ENCODE measurements at regions not wholly inside any gene's neighbourhood (a gene's known extent, or its start where the extent isn't known, plus 50 kb on each side); places are given as distances from the start of the nearest gene placed in this dataset.

DNA sequence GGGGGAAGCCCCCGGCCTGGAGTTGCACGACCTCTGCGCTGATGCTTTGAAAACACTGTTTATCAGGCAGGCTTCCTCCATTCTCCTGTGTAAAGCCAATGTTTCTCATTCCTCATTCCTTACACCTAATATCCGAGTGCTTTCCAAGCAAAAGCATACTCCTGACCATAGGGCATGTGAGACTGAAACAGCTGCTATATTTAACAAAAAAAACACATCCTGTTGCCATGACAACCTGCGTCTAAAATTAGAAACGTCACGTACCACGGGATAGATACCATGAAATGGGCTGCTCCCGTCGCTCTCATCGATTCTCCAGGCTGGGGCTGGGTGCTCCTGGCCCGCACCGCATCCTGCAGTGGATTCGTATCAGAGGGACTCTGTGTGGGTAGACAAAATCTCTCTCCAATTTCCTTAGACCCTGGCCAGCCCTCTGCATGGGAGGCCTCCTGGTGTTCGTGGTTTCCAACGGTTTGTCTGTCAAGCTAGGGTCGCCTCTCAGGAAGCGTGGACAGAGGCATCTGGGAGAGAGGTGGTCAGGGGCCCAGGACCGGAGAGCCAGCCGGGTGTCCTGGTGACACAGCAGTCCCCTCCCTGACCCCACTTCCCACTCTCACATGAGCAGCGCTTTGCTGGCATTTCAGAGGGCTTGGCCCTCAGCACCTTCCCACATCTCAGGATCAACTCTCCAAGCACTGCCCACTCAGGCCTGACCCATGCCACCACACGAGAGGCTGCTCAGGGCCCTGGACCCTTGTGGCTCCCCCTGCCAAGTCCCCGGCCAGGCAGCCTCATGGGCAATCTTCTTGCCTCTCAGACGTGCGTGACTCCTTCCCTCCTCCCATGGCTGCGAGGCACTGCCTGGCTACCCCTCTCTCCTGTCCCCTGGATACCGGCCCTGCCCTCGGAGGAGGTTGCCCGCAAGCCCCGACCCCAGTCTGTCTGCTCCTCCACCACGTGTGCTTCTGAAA lies 268.1 kb downstream of the NDUFA10 start:
- no peak for DNase-seq

DNA sequence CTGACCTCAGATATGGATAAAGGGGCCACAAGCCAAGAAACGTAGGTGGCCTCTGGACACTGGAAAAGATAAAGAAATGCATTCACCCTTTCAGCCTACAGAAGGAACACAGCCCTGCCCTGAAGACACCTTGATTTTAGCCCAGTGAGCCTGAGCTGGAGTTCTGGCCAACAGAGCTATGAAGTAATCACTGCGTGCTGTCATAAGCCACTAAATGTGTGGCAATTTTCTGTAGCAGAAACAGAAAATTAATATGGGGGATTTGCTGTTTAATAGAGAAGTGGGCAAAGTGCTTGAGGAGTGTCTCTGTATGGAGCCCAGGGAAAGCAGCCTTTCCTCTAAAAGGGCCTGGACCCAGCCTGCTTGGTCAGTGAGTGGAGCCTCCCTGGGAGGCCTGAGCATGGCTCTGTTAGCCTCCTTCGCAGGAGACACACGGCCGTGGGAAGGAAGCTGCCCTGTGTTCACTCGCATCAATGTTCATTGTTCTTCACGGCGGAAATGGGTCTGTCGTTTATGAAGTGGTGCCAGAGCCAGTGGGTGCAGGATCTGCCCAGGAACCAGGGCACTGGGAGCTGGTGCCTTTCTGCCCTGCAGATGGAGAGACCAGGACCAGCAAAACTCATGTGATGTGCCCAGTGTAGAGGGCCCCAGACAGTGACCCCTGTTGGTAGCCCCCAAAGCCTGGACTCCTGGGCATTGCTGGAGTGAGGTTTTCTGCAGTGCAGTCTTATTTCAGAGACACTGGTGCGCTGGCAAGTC lies 268.9 kb downstream of the NDUFA10 start:
- no peak for DNase-seq

DNA sequence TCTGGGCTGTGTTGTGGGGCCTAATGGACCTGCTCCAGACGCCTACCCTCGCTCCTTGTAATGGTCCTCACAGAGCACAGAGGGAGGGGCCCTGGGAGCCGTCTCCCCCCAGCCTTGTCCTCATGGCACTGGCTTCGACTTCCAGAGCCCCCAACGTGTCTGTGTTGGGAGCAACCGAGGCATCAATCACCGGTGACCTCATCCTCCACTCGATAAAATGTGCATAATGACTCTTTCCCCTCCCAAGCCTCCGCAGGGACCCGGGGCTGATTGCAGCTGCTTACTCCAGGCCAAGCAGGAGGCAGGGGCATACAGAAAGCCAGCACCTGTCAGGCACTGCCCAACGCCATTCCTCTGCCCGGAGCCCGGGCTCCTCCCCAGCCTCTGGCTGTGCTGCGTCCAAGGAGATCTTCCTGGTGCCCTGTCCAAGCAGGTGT lies 271.7 kb downstream of the NDUFA10 start:
- no peak for DNase-seq

DNA sequence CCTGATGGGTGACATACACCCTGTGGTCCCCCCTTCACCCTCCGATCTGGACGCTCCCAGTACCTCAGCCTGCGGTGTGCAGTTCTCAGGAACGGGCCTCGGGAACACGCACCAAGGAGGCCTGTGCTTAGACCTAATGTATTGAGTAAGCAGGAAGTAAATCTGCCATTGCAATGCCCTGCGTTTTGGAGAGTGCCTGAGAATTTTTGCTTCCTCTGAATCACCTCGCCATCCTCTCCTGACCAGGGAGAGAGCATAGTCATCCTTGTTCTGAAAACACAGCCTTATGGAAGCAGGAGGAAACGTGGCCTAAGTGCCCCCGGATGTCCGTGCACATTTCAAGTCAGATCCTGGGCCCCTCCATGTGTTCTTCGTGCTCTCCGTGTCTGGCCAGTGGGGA lies 272.2 kb downstream of the NDUFA10 start:
- DNase-seq = no peak

DNA sequence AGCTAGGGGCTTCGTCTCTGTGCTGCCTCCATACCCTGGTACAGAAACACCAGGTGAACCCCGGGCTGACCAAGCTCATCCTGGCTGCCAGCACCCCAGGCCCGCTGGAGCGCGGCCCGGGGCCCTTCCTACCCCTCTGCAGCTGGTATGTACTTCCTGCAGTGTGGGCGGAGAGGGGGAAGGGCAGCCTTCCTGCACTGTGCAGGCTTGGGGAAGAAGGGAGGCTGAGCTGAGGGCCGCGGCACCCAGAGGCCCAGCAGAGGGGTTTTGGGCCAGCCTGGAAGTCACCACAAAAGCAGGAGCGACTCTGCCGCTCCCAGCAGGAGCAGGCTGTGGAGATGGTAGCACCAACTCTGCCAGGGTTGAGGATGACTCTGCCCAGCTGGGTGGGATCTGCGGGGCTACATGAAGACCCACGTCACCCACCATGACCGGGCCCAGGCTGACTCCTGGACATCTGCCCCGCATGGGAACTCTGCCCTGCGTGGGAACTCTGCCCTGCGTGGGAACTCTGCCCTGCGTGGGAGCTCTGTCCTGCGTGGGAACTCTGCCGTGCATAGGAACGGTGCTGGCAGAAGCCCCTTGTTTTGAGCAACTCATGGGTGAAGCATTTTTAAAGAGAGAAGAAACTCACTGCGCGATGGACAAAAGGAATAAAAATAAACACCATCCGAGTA lies 273.3 kb downstream of the NDUFA10 start:
- no peak for DNase-seq

DNA sequence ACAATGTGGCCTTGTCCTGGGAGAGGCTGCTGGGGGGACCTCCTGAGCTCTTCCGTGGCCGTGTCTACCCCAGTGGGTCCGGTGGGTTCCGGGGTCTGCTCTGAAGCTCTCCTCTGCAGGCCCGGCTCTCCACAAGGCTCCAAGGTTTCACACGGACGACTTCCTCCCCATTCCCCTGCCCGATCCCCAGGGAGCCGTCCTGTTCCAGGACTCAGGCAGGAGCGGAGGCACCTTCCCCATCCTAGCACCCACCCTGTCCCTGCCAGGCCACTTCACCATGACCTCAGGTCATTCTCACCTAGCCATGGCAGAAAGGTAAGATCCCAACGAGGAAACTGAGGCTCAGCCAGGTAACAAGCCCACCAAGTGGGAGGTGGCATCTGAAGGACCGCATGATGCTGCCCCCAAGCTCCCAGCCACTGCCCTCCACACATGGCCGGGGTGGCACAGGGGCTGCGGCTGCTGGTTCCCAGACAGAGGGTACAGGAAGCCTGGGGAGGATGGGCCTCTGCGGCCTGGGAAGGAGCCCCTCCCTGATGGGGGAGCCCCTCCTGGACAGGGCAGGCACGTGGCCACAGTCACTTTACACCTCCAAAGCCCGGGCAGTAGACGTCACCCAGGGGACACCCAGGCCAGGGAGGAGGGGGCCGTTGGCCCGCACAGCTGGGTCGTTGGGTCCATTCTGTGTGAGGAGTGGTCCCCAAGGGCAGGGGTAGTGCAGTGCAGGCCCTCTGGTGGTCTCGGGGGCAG lies 274.0 kb downstream of the NDUFA10 start:
- DNase-seq = no peak

DNA sequence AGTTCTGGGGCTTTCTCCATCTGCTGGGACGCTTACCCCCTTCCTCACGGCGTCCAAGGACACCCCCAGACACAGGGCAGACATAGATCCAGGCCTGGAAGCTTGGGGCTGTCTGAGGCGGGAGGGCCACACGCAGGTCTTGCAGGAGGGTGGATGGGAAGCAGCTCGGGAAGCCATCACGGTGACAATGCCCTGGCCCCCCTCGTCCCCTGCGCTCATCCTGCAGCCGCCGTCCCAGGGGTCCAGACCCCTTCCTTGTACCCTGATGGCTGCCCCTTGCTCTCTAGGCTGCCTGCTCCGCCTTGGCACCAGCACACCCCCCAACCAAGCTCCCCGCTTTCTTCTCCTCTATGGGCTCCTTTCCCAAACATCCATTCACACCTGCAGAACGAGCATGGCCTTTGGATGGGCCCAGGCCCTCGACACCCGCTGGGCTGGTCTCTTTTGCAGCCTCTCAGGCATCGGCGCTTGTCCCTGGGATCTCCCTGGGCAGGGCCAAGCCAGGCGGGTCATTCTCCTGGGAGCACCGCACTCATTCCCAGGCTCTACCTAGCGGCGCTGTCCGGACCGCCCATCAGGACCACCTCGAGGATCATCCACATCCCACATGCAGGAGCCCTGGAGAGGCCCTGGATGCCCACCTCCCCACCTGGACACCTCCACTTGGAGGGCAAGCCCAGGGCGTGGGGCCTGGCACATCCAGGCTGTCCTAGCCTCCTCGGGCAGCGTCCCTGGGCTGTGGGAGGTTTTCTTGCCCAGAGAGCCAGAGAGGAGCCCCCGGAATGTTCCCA lies 274.9 kb downstream of the NDUFA10 start:
- DNase-seq = no peak

DNA sequence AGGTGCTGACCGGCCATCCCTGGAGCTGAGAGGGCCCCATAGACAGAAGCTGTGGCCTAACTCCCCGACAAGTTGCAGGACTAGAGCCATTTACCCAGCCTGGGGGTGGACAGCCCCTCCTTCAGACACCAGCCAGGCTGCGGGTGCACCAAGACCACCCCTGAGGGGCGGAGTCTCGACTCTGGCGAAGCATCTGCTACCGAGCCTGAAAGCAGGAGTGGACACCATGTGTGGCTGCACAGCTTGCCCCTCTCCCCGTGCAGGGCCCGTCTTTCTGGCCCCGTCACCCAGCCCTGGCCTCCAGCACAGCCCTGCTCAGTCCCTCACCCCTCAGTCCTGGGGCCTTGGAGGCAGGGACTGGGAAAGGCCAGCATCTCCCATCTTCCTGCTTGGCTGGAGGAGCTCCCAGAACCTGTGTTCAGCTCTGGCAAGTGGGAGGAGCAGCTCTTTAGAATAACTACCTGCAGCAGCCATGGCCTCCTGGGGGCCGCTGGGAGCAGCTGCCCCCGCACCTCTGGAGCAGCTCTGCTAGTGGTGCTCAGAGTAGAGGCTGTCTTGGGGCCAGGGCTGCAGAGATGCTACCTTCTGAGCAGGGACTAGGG lies 275.8 kb downstream of the NDUFA10 start:
- no peak for DNase-seq

DNA sequence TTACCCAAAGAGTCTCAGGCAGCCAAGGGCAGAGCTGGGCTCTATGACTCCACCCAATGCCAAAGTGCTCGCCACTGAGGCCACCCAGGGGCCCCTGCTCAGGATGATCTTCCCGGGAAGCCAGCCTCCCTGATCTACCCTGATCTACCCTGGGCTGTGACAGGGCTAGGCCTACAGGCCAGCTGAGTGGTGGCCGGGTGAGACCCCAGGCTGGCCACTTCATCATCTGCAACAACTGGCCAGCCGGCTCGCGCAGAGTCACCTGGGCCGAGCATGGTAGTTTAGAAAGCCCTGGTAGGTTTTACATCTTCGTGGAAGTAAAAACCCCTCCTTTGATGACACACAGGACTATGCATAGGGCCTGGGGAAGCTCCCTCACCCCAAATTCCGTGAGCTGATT lies 276.3 kb downstream of the NDUFA10 start:
- DNase-seq = no peak

DNA sequence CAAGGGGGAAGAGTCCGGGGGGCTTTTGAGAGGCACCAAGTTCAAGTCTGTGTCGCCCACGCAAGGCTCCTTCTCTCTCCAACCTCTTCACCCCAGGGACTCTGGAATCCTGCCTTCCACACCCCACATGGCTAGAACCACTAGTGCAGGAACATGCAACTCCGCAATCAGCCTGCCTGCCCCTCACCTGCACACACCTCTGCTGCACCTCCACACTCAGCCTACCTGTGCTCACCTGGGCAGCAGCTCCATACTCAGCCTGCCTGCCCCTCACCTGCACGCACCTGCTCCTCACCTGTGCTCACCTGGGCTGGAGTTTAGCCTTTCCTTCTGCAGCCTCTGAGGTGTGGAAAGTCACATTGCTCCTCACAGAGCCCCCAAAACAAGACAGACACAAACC lies 277.4 kb downstream of the NDUFA10 start:
- no peak for DNase-seq

DNA sequence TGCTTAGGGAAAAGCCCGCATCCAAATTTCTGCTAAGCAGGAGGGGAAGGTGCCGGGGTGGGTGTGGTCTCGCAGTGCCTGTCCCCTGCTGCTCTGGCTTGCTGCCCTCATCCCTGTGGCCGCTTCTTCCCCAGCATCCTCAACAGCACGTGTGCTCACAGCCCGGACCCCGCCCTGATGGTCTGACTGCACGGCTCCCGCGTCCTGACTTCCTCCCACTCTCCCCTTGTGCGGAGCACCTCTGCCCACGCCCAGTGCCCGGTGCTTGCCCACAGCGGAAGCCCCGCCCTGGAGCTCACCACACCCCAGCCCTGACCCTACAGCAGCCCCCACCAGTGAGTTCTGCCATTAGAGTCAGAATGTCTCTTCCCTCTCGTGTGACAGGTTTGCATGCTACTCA lies 277.9 kb downstream of the NDUFA10 start:
- DNase-seq = no peak

DNA sequence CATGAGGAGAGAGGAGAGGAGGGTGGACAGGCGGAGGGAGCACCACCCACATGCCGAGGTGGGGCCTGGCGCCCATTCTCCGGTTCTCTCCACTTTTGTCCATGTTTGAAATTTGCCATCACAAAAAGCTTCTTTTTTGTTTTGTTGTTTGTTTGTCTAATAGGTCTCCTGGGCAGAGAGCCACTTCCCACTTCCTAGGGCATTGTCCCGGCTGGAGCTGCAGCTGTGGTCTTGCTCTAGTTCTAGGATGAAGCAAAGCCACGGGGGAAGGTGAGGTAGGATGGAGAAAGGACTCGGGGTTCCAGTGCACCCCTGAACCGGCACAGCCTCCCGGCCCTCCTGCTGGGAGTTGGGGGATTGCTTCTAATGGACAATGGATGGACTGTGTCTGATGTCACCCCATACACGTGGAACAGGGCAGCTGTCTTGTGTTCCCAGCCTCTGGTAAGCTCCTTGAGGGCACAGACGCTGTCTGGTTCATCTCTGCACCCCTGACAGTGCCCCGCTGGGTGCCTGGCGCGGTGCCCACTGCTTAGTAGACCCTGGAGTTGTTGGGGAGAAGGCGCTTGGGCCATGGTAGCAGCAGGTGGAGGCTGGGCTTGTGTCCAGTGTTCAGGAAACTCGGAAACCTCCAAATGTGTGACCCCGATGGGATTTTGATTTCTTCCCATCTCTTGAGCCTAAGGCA lies 278.4 kb downstream of the NDUFA10 start:
- no peak for DNase-seq

DNA sequence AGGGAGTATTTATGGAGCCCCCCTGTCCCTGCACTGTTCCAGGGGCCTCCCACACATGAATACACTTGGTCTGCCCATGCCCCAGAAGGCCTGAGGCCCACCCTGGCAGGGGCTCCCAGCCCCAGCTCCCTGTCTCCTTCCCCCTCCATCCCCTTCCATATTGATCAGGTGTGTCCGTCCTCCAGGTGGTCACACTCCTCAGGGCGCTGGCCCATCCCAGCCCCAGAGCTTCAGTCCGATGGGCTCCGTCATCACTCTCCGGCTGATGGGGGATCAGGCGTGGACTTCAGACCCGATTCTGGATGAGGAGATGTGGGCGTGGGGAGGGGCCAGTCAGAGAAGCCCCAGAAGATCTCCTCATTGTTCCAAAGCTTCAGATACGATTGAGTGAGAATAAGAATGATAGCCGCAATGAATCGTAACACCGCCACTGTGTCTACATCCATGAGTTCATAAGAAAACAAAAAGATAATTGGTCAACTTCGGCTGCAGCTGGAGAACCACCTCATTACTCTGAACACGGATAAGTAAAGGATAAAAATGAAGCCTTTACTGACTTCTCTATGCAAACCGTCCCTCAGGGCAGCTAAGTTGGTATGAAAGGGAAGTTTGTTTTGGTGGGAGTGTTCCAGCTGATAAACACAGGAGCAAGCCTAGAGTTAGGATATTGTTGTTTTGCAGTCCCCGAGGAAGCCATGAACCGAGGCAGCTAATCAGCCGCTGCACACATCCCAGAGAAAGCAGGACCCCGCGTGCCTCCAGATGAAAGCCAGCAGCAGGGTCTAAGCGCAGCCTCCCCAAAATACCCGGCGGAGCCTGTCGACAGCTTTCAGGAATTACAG lies 279.5 kb downstream of the NDUFA10 start:
- DNase-seq = no peak

DNA sequence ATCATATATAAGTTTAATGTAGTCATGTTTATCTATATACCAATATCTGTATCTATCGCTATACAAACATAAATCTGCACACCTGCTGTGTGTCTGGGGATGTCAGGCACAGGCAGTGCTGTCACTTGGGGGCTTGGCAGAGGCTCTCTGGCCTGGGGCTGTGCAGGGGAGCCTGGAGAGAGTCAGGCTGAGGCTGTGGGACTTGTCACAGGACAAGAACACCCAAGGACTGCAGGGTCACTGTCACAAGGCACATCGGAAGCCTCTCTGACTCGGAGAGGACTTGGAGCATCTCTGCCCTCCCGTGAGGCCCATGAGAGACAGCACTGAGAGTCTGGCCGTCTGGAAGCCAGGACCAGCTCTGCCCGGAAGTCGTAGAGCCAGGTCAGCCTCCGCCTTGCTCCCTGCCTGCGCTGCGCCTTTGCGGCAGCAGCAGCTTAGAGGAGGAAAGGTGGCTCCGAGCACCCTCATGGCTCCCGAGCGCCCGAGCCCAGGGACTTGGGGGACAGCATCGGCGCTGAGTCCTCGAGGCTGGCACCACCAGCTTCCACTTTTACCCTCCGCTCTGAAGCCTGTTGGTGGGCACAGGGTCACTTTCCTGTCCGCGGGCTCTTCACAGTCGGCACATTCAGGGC lies 280.3 kb downstream of the NDUFA10 start:
- no peak for DNase-seq

DNA sequence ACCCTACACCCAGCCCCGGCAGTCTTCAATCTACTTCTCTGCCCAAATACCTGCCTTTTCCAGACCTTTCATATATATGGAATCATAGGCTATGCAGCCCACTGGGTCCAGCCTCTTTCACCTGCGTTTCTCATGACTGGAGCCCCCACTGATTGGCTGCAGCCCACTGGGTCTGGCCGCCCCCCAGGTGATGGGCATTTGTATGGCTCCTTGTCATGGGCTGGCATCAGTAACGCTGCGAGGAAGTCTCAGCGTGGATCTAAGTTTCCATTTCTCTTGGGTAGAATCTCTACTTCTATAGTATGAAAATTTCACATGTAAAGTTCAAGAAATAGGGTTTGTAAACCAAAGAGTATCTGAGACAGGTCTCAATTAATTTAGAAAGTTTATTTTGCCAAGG lies 281.9 kb downstream of the NDUFA10 start:
- no peak for DNase-seq

DNA sequence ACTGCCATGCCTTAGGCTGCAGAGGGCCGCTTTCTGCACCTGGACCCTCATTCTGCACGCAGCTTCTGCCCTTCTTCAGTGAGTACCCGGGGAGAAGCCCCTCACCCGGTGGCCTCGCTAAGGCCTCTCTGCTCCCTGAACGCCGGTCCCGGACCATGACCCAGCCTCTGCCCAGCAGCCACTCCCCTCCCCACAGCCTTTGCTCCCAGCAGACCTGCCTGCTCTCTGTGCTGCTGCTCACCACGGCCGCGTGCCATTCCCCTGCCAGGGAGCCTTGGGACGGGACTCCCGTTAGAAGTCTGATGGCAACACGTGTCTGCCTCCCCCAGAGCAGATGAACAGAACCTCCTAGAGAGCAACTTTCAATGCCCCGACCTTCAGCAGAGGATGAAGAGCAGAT lies 282.8 kb downstream of the NDUFA10 start:
- no peak for DNase-seq

DNA sequence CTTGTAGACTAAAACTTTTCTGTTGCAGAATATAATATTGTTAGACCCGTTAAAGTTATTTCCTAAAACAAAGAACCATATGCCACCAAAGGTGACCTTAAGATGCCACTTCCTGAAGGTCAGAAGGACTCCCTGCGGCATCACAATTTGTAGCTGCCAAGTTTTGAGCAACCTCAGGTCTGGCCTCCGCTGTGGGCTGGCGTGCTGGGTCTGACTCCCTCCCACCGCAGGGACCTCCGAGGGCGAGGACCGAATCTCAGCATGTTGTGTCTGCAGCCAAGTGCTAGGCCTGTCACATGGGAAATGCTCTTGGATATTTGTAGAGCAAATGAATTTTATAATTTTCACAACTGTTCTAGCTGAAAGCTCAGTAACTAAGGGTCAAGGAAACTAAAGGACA lies 285.9 kb downstream of the NDUFA10 start:
- no peak for DNase-seq

DNA sequence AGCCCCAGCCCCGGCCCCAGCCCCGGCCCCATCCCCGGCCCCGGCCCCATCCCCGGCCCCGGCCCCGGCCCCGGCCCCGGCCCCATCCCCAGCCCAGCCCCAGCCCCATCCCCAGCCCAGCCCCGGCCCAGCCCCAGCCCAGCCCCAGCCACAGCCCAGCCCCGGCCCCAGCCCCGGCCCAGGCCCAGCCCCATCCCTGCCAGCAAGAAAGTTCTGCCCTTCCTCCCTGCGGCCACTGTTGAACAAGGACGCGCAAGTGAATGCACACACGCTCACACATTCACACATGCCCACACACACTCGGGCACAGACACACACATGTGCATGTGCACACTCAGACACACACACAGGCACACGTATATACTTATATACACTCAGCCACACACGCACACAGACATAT lies 287.0 kb downstream of the NDUFA10 start:
- no peak for DNase-seq

DNA sequence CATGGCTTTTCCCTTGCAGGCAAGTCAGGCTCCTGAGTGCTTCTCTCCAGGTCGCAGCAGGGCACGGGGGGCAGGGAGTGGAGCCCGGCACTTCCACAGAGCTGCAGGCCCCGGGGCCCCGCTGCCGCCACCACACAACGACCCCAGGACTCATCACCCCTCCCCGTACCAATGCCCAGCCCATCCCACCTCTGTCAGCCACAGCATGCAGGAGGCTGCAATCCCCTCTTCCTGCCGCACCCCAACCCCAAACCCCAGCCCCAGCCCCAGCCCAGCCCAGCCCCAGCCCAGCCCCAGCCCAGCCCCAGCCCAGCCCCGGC lies 288.0 kb downstream of the NDUFA10 start:
- DNase-seq = no peak

Measured in NCI-H187 (cell line).